A549 (cell line): ENCODE measurements at regions not wholly inside any gene's neighbourhood (a gene's known extent, or its start where the extent isn't known, plus 50 kb on each side); places are given as distances from the start of the nearest gene placed in this dataset.

Experiments used
- CTCF ChIP-seq: fragments of >200 bp; sonication (Bioruptor Twin); formaldehyde crosslinking; IDR thresholded peaks from 3 replicates; pipeline ENCODE4 v1.5.1; 2016
- FOSL2 ChIP-seq, 2 experiments: fragments of 450-650 bp in 1 of 2; fragments of >200 bp in 1 of 2; sonication (Bioruptor Twin) in 1 of 2; formaldehyde crosslinking; IDR thresholded peaks; 2 replicates each; pipeline versions ENCODE4 v1.5.0 to v1.6.1; 2016 to 2020; ENCODE audit warnings: mild to moderate bottlenecking in 1 of 2, moderate library complexity in 1 of 2
- RAD21 ChIP-seq, 2 experiments: fragments of >200 bp in 1 of 2; sonication (Bioruptor Twin) in 1 of 2; formaldehyde crosslinking in 1 of 2; IDR thresholded peaks in 1 of 2; conservative IDR thresholded peaks in 1 of 2; 2 replicates in 1 of 2; 3 replicates in 1 of 2; pipeline ENCODE4 v1.6.1; 2012 to 2018; ENCODE audit warnings: inconsistent platforms in 1 of 2

- TF ChIP-seq CTCF, result no peak
- no peak for TF ChIP-seq RAD21 (conservative IDR thresholded peaks at IDR 0.05 in 1 of 2, IDR thresholded peaks at IDR 0.05 in 1 of 2)
- TF ChIP-seq FOSL2 (IDR thresholded peaks at IDR 0.05), result no peak
- no peak for TF ChIP-seq FOSL2 (CRISPR knock-in tag; IDR thresholded peaks at IDR 0.05)
Observed at GRCh38 chr22:27075891-27076290, 418.5 kb downstream of the MIAT start.
